ENCODE measurements at regions not wholly inside any gene's neighbourhood (a gene's known extent, or its start where the extent isn't known, plus 50 kb on each side); places are given as distances from the start of the nearest gene placed in this dataset.
"Not testable (repeated sequence)": the region's sequence is repeated elsewhere in the genome, so short reads cannot be mapped to it uniquely, and the experiment has no call there.

DNA sequence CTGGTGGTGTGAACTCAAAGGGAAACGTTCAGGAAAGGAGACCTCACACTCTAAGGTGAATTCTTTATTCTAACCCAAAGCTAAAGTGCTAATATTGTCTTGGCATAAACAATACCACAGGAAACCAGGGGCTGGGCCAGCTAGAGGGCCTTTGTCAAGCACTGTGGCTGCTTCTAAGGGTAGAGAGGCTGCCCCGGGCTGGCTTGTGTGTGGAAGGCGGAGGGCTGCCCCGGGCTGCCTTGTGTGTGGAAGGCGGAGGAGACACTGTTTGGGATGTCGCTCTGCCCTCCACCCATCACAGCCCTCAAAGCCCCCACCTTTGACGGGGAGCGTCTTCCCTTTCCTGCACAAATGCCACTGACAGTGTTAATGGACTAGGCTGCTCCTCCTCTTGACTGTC lies 216.8 kb downstream of the TOMM20 start:
- H3K27ac ChIP-seq, result no peak overlapping the region
- DNase-seq (ENCODE audit: low read depth, low spot score), result no peak

DNA sequence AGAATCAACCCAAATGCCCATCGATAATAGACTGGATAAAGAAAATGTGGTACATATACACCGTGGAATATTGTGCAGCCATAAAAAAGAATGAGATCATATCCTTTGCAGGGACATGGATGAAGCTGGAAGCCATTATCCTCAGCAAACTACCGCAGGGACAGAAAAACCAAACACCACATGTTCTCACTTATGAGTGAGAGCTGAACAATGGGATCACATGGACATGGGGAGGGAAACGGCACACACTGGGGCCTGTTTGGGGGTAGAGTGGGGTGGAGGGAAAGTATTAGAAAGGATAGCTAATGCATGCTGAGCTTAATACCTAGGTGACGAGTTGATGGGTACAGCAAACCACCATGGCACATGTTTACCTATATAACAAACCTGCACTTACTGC lies 217.5 kb downstream of the TOMM20 start:
- not testable (repeated sequence) for DNase-seq (ENCODE audit: low read depth, low spot score); H3K27ac ChIP-seq

DNA sequence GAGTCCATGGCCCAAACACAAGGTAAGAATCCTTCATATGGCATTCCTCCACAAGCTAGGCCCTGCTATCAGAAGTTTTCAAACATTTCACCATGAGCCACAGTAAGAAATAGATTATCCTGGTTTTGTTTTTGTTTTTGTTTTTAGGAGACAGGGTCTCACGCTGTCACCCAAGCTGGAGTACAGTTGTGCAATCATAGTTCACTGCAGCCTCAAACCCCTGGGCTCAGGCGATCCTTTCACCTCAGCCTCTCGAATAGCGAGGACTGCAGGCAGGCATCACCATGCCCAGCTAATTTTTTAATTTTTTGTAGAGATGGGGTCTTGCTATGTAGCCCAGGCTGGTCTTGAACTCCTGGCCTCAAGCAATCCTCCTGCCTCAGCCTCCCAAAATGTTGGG lies 218.8 kb downstream of the TOMM20 start:
- H3K27ac ChIP-seq, result no peak overlapping the region
- DNase-seq (ENCODE audit: low read depth, low spot score), result no peak

DNA sequence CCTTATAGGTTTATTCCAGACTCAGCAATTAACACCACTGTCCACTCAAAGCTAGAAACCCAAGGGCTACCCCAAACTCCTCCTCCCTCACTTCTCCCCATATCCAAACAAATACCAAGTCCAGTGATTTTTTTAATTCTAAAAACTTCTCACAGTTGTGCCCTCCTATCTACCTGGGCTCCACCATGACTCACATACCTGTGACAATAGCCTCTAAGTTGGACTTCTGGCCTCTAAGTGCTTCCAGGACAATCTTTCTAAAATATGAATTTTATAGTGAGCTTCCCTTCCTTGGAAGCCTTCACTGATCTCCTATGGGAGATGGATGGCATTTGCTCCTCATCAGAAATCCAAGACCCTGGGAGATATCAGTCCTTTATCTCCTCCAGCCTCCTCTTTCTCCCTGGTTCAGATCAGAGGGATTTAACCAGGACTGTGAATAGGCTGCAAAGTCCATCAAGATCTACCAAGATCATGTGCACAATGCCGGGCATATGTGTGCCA lies 219.3 kb downstream of the TOMM20 start:
- H3K27ac ChIP-seq, result no peak overlapping the region
- DNase-seq (ENCODE audit: low read depth, low spot score), result no peak

DNA sequence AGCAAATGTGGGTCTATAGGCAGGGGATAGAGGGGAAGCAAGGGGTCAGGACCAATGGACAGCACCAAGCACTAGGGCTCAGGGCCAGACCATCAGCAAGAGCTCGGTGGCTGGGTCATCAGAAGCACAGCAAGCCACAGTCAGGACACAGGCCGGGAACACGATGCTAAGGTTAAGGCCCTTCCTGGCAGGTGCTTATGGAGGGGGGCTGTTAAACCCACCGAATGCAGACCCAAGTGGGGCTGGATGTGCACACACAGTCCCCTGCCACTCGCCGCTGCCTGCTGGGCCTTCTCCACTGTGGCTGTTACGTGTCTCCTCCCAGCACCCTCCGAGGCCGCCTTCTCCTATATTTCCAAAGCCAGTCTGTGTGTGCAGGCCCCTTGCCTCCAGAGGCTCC lies 220.1 kb downstream of the TOMM20 start:
- H3K27ac ChIP-seq, result no peak overlapping the region
- DNase-seq (ENCODE audit: low read depth, low spot score), result no peak

DNA sequence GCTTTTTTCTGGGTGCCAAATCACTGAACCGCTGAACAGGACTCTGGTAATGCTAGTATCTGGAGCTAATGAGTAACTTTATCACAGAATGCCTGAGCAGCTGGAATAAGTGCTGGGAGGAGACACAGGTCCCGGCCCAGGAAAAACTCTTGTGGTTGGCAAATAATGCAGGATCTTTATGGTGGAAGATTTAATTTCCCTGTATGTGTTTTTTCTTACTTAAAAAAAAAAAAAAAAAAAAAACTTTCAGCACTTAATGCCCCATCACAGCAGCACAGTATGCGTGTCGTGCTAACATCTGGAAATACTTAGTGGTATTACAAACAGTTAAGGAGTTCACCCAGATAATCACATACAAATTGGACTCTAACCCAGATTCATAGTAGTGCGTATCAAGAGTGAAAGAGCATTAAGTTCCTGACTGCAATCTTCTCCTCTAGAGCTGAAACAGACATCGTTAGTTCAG lies 220.7 kb downstream of the TOMM20 start:
- no peak for DNase-seq (ENCODE audit: low read depth, low spot score)
- no peak overlapping the region for H3K27ac ChIP-seq

DNA sequence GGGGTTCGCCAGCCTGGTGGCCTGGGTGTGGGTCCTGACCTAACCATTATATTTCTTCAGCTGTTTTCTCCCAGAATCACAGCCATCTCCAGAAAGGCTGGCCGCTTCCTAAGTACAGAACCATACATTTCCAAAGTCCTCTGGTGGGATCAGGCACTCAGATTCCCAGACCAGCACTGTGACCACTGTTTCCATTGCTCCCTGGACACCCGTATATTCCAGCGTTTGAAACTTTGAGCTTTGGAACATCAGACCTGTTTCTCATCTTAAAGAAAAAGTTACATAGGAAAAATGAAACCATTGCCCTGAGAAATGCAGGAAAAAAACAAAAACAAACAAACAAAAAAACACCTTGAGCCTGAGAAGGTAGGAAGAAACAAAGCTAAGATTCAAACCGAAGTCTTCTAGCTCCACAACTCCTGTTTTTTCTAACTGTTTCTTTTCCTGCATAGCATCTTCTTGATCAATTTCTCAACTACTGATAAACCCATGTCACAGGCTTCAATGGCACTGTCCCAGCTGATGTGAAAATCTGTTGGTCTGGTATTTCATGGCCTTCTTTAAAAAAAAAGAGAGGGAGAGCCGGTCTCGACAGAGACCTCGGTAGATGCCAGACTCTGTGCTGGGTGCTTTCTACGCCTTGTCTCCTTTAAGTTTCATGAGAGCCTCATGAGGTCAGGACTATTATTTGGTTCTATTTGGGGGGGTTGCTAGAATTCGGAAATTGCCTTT lies 221.3 kb downstream of the TOMM20 start:
- H3K27ac ChIP-seq, result no peak overlapping the region
- DNase-seq (ENCODE audit: low read depth, low spot score), result no peak

DNA sequence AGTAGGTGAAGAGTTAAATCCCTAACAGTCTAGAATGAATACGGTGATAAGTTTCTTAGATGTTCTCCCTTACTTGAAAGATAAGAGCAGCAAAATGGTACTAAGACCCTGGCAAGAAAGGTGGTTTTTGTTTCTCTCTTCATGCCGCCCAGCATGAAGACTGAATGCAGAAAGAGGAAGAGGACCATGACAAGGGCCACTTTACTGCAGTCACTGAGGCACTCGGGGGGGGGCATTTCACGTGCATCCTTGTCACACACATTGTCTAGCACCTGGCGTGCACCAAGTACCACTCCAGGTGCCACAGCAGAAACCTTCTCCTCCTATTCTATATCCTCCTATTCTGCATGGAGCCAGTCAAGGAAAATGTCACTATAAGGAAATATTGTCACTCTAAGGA lies 222.0 kb downstream of the TOMM20 start:
- DNase-seq (ENCODE audit: low read depth, low spot score), result no peak

DNA sequence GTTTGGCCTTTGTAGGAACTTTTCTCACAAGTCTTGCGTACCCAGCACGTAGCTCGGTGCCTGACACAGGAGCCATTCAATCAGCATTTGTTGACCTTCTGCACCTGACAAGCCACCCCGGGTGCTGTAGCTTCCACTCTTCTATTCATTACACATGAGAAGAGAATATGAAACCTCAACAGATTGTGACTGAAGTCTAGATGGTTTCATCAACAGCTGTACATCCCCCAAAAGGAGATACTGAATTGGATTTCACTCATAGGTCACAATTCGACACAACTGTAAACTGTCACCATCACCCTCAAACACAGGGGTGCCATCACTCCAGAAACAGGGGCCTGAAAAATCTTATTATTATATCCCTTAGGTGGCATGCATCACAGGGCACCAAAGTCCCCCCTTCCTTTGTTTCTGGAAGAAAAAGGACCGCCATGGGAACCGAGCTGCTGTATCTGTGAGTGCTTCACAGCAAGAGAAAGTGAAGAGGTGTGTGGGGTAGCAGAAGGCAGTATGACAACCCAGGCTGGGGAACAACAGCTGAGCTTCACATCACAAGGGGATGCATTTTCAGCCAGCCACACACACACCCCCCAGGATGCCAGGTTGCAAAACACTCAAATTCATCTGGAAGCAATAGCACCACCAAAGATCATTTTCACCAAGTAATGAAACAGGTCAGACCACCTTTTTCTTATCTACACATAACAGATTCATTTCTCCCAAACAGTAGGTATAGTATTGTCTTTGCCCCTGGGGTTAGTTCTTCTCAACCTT lies 225.7 kb downstream of the TOMM20 start:
- no peak overlapping the region for H3K27ac ChIP-seq
- DNase-seq (ENCODE audit: low read depth, low spot score), result no peak

More for the DNA sequence above, 222.0 kb downstream of the TOMM20 start:
- no peak overlapping the region for H3K27ac ChIP-seq

DNA sequence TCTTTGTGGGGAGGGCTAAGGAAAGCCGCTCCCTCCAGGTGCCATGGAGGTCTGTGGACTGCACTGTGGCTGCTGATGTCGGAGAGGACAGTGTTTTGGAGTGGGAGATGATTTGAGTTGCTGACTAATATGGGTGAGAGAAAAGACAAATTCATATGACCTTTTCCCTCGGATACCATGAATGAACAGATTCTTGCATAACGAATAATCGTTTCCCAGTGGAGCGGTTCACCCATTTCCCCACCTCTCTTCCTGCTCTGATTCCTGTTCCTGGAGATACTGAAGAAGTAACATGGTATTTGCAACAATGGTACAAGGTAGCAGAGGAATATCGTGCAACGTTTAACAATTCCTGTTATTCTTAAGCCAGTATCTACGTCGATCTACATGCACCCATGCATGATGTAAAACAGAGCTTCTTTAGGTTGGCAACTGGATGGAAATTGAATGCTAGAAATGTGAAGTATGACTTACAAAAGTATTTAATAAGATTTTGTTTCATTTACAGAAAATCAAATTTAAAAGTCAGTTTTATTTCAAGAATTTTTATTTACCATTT lies 227.1 kb downstream of the TOMM20 start:
- no peak for DNase-seq (ENCODE audit: low read depth, low spot score)
- H3K27ac ChIP-seq, result no peak overlapping the region

DNA sequence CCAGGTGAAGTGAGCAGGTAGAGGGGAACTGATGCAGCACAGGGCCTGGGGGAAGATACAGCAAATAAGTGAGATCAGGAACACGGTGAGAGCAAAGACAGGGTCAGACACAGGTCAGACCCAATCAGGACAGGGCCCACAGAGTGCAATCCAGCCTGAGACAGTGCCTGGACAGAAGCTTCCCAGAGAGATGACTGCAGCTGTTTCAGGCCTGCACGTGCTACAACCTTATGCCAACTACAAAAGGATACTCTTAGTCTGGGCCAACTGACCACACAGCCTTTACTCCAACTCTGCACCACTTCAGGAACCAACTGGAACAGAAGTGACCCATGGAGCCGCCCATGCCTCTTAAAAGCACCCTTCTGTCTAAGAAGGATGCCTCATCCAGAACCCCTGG lies 228.0 kb downstream of the TOMM20 start:
- H3K27ac ChIP-seq, result no peak overlapping the region
- DNase-seq (ENCODE audit: low read depth, low spot score), result no peak

DNA sequence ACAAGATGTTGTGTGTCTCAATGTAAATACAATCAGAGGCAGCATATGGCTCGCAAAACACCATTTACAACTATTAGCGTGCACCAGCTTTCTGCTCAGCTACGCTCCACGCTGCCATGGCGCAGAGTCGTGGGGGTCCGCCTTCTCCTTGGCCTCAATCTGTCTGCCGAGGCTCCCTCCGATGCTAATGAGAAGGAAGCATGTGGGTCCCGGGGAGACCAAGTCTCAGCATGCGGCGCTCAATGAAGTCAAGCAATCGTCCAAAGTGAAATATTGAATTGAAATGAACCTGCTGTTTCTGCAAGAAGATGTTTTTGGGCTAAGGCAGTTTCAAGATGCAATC lies 228.9 kb downstream of the TOMM20 start:
- DNase-seq (ENCODE audit: low read depth, low spot score), result no peak

DNA sequence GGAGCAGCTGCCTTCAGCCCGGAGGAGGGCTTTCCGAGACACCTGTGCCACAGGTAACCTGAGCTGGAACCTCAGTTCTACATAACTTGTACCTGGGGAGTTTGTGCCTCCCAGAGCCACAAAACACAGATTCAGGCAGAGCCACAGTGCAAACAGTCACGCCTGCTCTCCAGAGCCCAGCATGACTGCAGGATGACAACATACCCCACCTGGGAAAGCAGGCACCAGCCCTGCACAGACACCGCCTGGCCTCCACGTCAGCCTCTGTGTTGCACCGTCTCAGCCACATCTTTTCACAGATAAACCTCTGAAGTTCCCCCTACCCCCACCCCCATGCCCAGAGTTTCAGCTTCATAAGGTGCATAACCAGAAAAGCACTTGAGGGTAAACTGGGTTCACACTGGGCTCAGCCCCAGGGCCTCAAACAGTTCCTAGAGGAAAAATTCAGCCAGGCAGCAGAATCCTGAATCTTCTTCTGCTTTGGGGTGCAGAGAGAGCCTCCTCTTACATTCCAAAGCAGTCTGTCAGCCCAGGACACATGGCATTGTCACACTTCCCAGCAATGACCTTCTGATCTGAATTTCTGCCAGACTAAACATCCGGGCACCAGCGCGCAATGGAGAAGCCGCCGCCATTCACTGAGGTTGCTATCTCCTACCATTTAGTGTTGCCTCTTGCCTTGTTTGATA lies 229.5 kb downstream of the TOMM20 start:
- DNase-seq (ENCODE audit: low read depth, low spot score), result peak; percentile 26
- peak overlapping the region; percentile 54 for H3K27ac ChIP-seq

More for the DNA sequence above, 228.9 kb downstream of the TOMM20 start:
- H3K27ac ChIP-seq, result peak overlapping the region; percentile 54

DNA sequence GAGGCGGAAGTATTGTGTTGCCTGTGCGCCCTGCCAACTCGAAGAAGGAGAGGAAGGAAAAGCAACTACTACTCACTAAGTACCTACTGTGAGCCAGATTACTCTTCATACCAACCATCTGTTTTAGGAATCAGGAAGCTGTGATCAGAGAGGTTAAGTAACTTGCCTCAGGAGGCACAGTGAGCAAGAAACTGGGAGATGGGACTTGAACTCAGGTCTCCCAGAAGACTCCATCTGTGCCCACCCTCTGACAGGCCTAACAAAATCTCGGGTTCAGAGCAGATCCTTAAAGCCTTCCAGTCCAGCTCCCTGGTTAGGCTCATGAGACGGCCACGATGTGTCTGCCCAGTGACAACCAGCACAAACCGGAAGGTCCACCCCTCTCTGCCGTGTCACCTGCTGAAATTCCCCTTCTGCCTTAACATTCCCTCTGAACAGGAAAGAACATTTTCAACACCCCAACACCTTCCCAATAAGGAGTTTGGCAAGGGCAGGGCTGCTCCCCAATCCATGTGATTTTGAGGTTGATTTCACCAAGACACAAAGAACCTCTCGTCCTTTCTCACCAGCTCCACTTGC lies 230.1 kb downstream of the TOMM20 start:
- peak overlapping the region; percentile 54 for H3K27ac ChIP-seq

DNA sequence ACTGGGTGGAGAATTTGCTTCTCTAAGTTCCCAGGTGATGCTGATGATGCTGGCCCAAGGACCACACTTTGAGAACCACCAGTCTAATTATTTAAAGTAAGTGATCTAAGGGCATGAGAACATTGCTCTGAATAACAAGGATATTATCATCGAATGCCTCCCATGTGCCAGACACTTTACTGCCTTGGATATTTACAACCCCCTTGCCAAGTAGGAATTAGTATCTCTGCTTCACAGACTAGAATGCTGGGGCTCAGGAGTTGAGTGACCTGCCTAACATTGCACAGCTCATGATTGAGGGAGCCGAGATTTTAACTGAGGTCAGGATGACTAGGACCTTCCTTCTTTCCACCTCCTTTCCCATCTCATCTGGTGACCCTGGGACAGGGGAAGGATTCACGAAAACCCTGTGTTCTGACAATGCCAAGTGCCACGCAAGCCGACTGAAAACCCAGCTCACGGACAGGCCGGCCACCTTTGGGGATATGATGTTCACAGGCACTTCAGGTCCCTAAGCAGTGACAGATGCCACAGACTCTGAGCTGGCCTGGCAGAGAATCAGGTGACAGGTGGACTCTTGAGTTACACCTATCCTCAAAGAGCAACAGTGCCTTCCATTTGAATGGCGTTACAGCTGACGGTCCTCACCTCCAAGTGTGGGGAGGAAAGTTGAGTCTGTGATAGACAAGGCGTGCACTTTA lies 230.7 kb downstream of the TOMM20 start:
- no peak for DNase-seq (ENCODE audit: low read depth, low spot score)
- no peak overlapping the region for H3K27ac ChIP-seq

More for the DNA sequence above, 230.1 kb downstream of the TOMM20 start:
- no peak for DNase-seq (ENCODE audit: low read depth, low spot score)

DNA sequence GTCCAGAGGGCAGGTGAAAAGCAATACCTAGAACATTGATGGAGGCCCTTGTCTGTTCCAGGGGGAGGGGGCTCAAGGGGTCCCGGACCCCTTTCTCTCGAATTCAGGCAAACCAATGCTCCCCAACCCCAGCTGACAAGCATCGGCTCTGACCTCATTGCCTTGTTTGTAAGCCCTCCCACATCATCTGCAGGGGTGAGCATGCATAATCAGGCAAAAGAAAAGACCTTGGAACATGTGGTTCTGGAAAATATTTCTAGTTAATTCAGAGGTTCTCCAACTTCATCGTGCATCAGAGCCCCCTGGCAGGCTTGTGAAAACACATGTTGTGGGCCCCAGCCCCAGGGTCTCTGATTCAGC lies 231.3 kb downstream of the TOMM20 start:
- H3K27ac ChIP-seq, result no peak overlapping the region
- DNase-seq (ENCODE audit: low read depth, low spot score), result no peak

DNA sequence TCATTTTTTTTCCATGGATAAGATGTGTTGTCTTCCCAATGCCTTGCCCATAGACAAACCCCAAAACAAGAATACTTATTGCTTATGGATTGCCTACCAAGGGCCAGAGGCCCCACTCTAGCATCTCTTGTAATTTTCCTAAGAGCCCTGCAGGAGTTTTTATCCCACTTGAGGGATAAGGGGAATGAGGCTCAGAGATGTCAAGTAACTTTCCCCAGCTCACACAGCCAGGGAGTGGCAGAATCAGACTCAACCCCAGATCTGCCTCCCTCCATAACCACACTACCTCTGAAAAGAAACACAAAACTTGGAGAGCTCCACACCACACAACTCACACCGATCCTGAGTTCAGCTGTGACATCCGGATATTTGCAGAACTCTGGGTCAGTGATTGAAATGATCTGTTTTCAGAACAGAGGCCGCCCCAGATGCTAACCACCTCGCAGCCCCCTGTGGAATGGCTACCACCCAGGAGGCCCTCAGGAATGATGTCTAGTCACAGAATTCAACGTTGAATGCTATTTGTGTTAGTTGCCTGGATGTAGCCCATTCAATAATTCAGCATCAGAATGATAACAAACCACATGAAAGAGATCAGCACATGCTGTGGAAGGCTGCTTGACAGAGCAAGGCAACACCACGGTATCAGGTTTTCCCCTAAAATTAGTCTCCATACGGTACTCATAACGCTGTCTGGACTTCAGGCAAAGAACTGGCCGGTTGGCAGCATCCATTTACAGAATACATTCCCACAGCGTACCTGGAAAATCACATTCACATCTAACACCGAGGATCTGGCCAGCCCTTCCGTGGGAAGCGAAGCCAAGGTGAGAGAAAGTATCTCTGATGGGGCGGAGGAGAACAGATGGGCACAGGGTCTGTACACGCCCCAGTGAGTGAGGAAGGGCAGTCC lies 231.9 kb downstream of the TOMM20 start:
- no peak overlapping the region for H3K27ac ChIP-seq
- no peak for DNase-seq (ENCODE audit: low read depth, low spot score)

DNA sequence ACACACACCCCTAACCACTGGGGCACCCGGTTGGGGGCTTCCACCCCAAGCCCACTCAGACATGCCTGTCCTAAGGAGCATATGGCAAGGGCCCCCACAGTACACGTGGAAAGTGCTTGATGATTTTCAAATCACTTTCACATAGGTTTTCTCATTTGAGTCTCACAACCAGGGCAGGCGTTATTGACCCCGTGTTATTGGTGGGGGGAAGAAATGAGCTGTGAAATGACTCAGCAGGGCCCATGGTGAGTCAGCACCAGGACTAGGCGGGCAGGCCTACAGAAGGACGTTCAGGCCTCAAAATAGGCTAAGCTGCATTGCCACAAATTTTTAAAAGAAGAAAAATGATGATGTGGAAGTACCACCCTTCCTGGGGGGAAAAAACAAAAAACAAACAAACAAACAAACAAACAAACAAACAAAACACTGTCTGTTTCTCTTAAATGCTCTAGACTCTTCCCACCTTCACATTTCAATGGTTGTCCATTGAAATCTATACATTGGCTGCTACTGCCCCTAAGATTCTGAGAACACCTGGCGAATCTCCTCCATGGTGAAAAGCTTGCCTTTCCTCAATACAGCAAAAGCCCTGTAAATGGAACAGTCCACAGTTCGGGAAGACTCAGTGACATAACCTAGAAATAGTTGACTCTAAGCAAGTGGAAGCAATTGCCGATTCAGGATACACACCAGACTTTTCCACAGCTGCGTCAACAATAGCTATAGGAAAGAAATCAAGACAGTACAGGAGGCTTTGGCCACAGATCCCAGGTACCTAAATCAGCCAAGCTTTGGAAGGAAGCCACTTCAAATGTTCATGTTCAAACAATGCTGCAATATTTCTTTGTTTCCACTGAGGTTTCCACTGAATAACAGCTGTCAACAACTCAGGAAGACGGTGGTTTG lies 234.7 kb downstream of the TOMM20 start:
- peak overlapping the region; percentile 52 for H3K27ac ChIP-seq
- peak; percentile 16 for DNase-seq (ENCODE audit: low read depth, low spot score)

Data from epithelial cell of prostate (primary cell).